MM.1S (cell line): ENCODE measurements at regions not wholly inside any gene's neighbourhood (a gene's known extent, or its start where the extent isn't known, plus 50 kb on each side); places are given as distances from the start of the nearest gene placed in this dataset.

Experiments
- EZH2 ChIP-seq: fragments of 300-600 bp; sonication (generic); optimal IDR thresholded peaks from 2 replicates; pipeline ENCODE3; 2017; ENCODE audit warnings: low read depth, mild to moderate bottlenecking, antibody characterized with exemption, low read length, mixed read lengths
- EZH2phosphoT487 ChIP-seq: fragments of 300-600 bp; sonication (generic); IDR thresholded peaks from 2 replicates; pipeline ENCODE4 v1.6.1; 2018; ENCODE audit warnings: antibody characterized with exemption, low read length
- TF ChIP-seq, protein P1 (sequence below): fragments of 300-600 bp; sonication (generic); IDR thresholded peaks from 2 replicates; pipeline ENCODE4 v1.5.1; 2016; ENCODE audit warnings: antibody characterized with exemption, low read length, mixed read lengths

DNA sequence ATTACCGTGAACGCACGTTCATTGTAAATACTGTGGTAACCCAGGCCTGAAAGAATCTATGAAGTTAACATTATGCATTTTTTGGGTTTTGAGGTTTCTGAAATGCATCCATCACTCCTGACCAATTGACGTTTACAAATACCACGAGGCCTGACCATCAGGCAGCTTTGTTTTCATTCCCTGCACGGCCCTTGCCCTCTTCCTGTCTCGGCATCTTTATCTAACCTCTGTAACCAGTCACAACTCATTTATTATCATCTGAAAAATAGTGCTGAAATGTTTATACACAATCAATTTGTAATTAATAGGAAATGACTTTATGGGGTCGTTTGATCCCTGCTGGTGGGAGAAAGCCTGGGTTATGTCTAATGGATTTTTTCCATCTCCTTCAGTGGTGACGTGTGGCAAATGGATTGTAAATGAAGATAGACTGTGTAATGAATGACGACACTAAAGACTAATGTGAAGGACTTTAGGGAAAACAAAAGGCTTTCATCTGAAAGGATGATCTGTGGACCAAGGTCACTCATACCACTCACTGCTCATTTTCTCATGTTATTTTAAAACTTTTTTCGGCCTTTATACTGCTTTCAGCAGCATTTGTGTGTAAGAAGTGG is 102.7 kb upstream of the SORBS2 start:
- TF ChIP-seq, protein P1, sequence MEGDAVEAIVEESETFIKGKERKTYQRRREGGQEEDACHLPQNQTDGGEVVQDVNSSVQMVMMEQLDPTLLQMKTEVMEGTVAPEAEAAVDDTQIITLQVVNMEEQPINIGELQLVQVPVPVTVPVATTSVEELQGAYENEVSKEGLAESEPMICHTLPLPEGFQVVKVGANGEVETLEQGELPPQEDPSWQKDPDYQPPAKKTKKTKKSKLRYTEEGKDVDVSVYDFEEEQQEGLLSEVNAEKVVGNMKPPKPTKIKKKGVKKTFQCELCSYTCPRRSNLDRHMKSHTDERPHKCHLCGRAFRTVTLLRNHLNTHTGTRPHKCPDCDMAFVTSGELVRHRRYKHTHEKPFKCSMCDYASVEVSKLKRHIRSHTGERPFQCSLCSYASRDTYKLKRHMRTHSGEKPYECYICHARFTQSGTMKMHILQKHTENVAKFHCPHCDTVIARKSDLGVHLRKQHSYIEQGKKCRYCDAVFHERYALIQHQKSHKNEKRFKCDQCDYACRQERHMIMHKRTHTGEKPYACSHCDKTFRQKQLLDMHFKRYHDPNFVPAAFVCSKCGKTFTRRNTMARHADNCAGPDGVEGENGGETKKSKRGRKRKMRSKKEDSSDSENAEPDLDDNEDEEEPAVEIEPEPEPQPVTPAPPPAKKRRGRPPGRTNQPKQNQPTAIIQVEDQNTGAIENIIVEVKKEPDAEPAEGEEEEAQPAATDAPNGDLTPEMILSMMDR: no peak
- TF ChIP-seq EZH2: no peak
- TF ChIP-seq EZH2phosphoT487: no peak
